ENCODE measurements at regions not wholly inside any gene's neighbourhood (a gene's known extent, or its start where the extent isn't known, plus 50 kb on each side); places are given as distances from the start of the nearest gene placed in this dataset.

DNA sequence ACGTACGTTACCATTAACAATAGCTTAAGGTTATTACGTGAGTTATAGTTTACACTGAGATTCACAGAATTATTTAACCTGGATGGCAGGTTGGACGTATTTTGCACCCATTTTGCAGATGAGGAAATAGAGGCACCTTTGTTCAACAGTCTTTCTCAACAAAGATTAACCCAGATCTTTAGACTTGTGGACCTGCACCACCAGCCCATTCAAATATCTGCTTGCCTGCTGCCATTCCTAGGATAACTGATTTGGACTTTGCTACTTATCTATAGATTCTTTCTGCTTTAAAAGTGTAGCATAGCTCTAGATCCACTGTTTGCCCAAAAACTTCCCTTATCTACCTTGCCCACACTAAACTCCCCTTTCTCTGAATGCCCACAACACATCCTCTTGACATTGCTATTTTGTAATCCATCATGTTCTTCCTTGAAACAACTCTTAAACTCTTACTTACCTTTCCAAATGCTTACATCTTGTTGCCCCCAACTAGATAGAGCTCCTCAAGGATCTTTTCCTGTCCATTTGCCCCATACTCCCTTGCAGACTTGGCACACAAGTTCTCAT, 56.4 kb upstream of the TNFAIP3 start:
- TF ChIP-seq, protein P1, sequence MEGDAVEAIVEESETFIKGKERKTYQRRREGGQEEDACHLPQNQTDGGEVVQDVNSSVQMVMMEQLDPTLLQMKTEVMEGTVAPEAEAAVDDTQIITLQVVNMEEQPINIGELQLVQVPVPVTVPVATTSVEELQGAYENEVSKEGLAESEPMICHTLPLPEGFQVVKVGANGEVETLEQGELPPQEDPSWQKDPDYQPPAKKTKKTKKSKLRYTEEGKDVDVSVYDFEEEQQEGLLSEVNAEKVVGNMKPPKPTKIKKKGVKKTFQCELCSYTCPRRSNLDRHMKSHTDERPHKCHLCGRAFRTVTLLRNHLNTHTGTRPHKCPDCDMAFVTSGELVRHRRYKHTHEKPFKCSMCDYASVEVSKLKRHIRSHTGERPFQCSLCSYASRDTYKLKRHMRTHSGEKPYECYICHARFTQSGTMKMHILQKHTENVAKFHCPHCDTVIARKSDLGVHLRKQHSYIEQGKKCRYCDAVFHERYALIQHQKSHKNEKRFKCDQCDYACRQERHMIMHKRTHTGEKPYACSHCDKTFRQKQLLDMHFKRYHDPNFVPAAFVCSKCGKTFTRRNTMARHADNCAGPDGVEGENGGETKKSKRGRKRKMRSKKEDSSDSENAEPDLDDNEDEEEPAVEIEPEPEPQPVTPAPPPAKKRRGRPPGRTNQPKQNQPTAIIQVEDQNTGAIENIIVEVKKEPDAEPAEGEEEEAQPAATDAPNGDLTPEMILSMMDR (IDR thresholded peaks at IDR 0.05), result no peak
- TF ChIP-seq POLR2AphosphoS5 (IDR thresholded peaks at IDR 0.05) (no peak), POLR2A (IDR thresholded peaks at IDR 0.05) (no peak), EP300 (IDR thresholded peaks at IDR 0.05) (no peak)
